AG08395 (cell line): ENCODE measurements at regions not wholly inside any gene's neighbourhood (a gene's known extent, or its start where the extent isn't known, plus 50 kb on each side); places are given as distances from the start of the nearest gene placed in this dataset.
"Not testable (repeated sequence)": the region's sequence is repeated elsewhere in the genome, so short reads cannot be mapped to it uniquely, and the experiment has no call there.

Experiments used
- DNase-seq: peaks from one replicate; pipeline ENCODE4 v3.0.0; 2012; ENCODE audit warnings: mixed read lengths, low spot score

GRCh38 chr6:60384614-60385013 lies 1901.4 kb downstream of the KHDRBS2 start:
- DNase-seq = not testable (repeated sequence)

- not testable (repeated sequence) for DNase-seq
Observed at GRCh38 chr6:60382771-60383170, 1903.3 kb downstream of the KHDRBS2 start.

GRCh38 chr6:60374078-60374477 lies 1911.9 kb downstream of the KHDRBS2 start:
- DNase-seq = not testable (repeated sequence)

GRCh38 chr6:60367800-60368199 lies 1918.2 kb downstream of the KHDRBS2 start:
- not testable (repeated sequence) for DNase-seq

GRCh38 chr6:60365901-60366300 lies 1920.1 kb downstream of the KHDRBS2 start:
- DNase-seq = not testable (repeated sequence)

GRCh38 chr6:60342411-60343008 lies 1943.5 kb downstream of the KHDRBS2 start:
- not testable (repeated sequence) for DNase-seq

GRCh38 chr6:60338328-60339071 lies 1947.5 kb downstream of the KHDRBS2 start:
- not testable (repeated sequence) for DNase-seq

GRCh38 chr6:60335124-60335523 lies 1950.9 kb downstream of the KHDRBS2 start:
- not testable (repeated sequence) for DNase-seq

GRCh38 chr6:60333708-60334107 lies 1952.3 kb downstream of the KHDRBS2 start:
- DNase-seq = not testable (repeated sequence)

GRCh38 chr6:60308939-60309338 lies 1977.1 kb downstream of the KHDRBS2 start:
- not testable (repeated sequence) for DNase-seq
